Heart right ventricle (tissue), 16 donors: ENCODE measurements at regions not wholly inside any gene's neighbourhood (a gene's known extent, or its start where the extent isn't known, plus 50 kb on each side); places are given as distances from the start of the nearest gene placed in this dataset.

Source experiments
- ATAC-seq, 8 donors: fragments of 200-7000 bp; cut with Tn5 transposase; one replicate each; pipeline ENCODE4 v1.9.1; 2020; ENCODE audit warnings: mild to moderate bottlenecking in 8 of 8, moderate library complexity in 8 of 8, moderate number of reproducible peaks in 1 of 8
- DNase-seq, 2 donors: peaks; one replicate each; pipeline ENCODE4 v3.0.0-alpha.2; 2020
- H3K27ac ChIP-seq, 10 donors: fragments of 200-600 bp; sonication (generic) in 2 of 10; one replicate each; pipeline versions ENCODE4 v1.5.0 to v1.8.0; 2020 to 2022; ENCODE audit warnings: mild to moderate bottlenecking in 3 of 10
- H3K27me3 ChIP-seq, 7 donors: fragments of 200-600 bp; one replicate each; pipeline ENCODE4 v1.8.0; 2021 to 2022; ENCODE audit warnings: mild to moderate bottlenecking in 2 of 7
- H3K36me3 ChIP-seq, 9 donors: fragments of 200-600 bp; sonication (generic) in 1 of 9; one replicate each; pipeline versions ENCODE4 v1.5.0 to v1.8.0; 2020 to 2022; ENCODE audit warnings: mild to moderate bottlenecking in 2 of 9
- H3K4me1 ChIP-seq, 9 donors: fragments of 200-600 bp; sonication (generic) in 1 of 9; one replicate each; pipeline versions ENCODE4 v1.5.0 to v1.8.0; 2020 to 2022; ENCODE audit warnings: mild to moderate bottlenecking in 4 of 9
- H3K4me3 ChIP-seq, 10 donors: fragments of 200-600 bp; sonication (generic) in 2 of 10; one replicate each; pipeline versions ENCODE4 v1.5.0 to v1.8.0; 2020 to 2022; ENCODE audit warnings: mild to moderate bottlenecking in 7 of 10, moderate library complexity in 2 of 10
- H3K9me3 ChIP-seq, 11 donors: fragments of 200-600 bp in 10 of 11; sonication (generic) in 2 of 11; one replicate each; pipeline versions ENCODE4 v1.5.0 to v1.8.0; 2013 to 2022; ENCODE audit warnings: mild to moderate bottlenecking in 2 of 11, control low read depth in 1 of 11, moderate library complexity in 1 of 11
- WGBS, 2 donors: extraction: QIAGEN DNeasy Blood & Tissue Kit; methylation state at CpG; one replicate each; pipeline ENCODE4 v1.1.7; 2013; ENCODE audit warnings: inconsistent platforms in 1 of 2; 5-methylcytosine and 5-hydroxymethylcytosine counted together
- intact Hi-C, 10 donors: fragments of 100-400 bp; cut with DNase I; formaldehyde crosslinking; loops; one replicate each; pipeline versions ENCODE4 v1.11.1 to v1.14.2; 2022
- TF ChIP-seq, protein P1 (sequence below), 9 donors: fragments of 200-600 bp; sonication (generic) in 2 of 9; IDR thresholded peaks; one replicate each; pipeline versions ENCODE4 v1.5.0 to v1.8.0; 2021 to 2022; ENCODE audit warnings: antibody characterized with exemption in 9 of 9, mild to moderate bottlenecking in 5 of 9, moderate library complexity in 1 of 9
- donor health status: Arrhythmogenic right ventricular cardiomyopathy.
- donor health status: ischemic (EF 13 %, LVEDD 7.1; RV severe dilation, severe dysfunction).
- donor health status: healthy with polysubstance abuse.
- donor health status: DM: no; HTN: yes; CAD: no.
- donor health status: DM: no; HTN: no; CAD: no.
- donor health status: ischemic (EF 25% LVEDD 6.9; RV normal size, moderate dysfunction).
- donor health status: ischemic (EF 25% LVEDD 5.7; RV mildly dilated, moderate dysfunction).
- donor health status: healthy.
- donor health status: DM: yes; HTN: yes; CAD: no.
- donor health status: Ischemic cardiomyopathy.
- donor health status: ischemic (EF 35%, LVEDD 5.7; RV mildly dilated, moderate dysfunction).
- donor health status: nonischemic (EF 11% LVEDD 7.7; RV severe dilation, severe dysfunction).
- donor health status: DM: yes; HTN: yes; CAD: no.
- donor health status: PGD.
- donor health status: ischemic (EF 29% LVEDD 5.4; RV normal size, mild dysfunction).
- donor health status: nonischemic (EF 23%, LVEDD 6.1; RV moderate dilation, normal function).

DNA sequence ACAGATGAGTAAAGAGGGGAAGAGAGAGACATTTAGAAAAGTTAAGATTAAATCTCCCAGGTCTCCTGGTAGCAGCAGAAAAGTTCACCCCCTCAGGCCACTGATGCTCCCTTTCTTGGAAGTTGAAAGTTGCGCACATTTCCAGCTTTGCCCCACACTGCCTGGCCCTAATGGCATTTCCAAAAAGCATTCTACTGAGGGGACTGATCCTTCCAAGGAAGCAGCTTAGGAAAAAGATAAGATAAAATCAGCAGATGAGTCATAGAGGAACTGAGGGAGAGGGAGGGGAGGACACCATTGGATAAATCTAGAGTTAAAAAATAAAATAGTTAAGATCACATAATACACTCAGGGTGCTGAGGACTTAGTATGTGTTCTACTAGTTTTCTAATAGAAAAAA is 67.6 kb upstream of the SLC12A2 start:
- peaks cover 0 to 5% (median 0%) of the 10 kb centered on the region in 9 donors for H3K36me3 ChIP-seq
- ATAC-seq = peak in 1 of 8 donors; percentile 50
- DNase-seq = no peak
- intact Hi-C loops = loop anchor here in 1 of 10 donors (5.0 kb wide), 1 partner anchor 139 kb away; no protein-coding TSS in a partner anchor
- H3K4me3 ChIP-seq = no peak overlapping the region
- H3K4me1 ChIP-seq = peaks cover 0 to 42% (median 4%) of the 10 kb centered on the region in 9 donors
- no peaks in the 10 kb centered on the region for H3K27me3 ChIP-seq
- no peak overlapping the region for H3K27ac ChIP-seq
- TF ChIP-seq, protein P1, sequence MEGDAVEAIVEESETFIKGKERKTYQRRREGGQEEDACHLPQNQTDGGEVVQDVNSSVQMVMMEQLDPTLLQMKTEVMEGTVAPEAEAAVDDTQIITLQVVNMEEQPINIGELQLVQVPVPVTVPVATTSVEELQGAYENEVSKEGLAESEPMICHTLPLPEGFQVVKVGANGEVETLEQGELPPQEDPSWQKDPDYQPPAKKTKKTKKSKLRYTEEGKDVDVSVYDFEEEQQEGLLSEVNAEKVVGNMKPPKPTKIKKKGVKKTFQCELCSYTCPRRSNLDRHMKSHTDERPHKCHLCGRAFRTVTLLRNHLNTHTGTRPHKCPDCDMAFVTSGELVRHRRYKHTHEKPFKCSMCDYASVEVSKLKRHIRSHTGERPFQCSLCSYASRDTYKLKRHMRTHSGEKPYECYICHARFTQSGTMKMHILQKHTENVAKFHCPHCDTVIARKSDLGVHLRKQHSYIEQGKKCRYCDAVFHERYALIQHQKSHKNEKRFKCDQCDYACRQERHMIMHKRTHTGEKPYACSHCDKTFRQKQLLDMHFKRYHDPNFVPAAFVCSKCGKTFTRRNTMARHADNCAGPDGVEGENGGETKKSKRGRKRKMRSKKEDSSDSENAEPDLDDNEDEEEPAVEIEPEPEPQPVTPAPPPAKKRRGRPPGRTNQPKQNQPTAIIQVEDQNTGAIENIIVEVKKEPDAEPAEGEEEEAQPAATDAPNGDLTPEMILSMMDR (IDR thresholded peaks at IDR 0.05) = no peak
- 93 to 96% methylated on average over 1 of the region's 1 CpG for WGBS, 2 donors
- no peaks in the 10 kb centered on the region for H3K9me3 ChIP-seq

DNA sequence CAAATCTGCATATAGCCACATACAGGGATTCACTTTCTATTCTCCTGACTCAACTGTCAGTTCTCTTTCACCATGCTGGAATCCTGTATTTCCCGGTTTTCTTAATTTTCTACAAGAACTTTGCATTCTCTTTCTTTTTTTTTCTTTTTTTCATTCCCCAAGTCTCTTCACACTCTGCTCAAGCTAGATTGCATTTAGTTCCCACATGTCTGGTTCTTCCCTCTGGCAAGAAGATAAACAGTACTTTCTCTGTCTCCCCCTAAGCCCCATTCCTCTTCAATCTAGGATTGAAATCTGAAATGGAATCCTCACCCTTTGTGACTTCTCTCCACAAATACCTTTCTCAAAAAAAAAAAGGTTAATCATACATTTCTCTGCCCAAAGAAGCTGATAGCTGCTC is 64.2 kb upstream of the SLC12A2 start:
- H3K4me3 ChIP-seq = no peak overlapping the region
- TF ChIP-seq, protein P1 (IDR thresholded peaks at IDR 0.05) = no peak
- no peaks in the 10 kb centered on the region for H3K9me3 ChIP-seq
- WGBS, 2 donors = 92 to 94% methylated on average over 1 of the region's 1 CpG
- DNase-seq (no peak), ATAC-seq (no peak)
- no peaks in the 10 kb centered on the region for H3K27me3 ChIP-seq
- intact Hi-C loops = loop anchor here in 1 of 10 donors (5.0 kb wide), 1 partner anchor 142 kb away; no protein-coding TSS in a partner anchor
- H3K27ac ChIP-seq = no peak overlapping the region
- peaks cover 0 to 27% (median 4%) of the 10 kb centered on the region in 9 donors for H3K4me1 ChIP-seq
- H3K36me3 ChIP-seq = peaks cover 0 to 25% (median 3%) of the 10 kb centered on the region in 9 donors

DNA sequence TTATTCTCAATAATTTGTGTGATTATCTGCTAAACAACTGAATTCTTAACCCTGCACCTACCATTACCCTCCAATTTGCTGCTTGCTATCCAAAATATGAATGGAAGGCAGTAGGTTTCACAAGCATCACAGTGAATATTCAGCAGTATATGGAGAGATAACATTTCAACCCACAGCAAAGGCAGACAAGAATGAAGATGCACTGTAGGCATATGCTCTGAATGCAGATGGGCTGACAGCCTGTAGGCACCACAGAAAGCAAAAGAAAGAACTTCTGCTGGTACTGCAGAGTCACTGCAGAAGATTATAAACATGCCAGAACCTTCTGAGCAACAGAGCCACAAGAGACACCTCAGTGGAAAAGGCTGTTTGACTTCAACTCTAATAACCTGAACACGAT is 63.6 kb upstream of the SLC12A2 start:
- no peak for ATAC-seq
- H3K9me3 ChIP-seq = no peaks in the 10 kb centered on the region
- no peak overlapping the region for H3K4me3 ChIP-seq
- H3K27ac ChIP-seq = no peak overlapping the region
- no peak for DNase-seq
- intact Hi-C loops = no loop called here
- TF ChIP-seq, protein P1 (IDR thresholded peaks at IDR 0.05) = no peak
- no peaks in the 10 kb centered on the region for H3K27me3 ChIP-seq
- peaks cover 0 to 21% (median 0%) of the 10 kb centered on the region in 9 donors for H3K4me1 ChIP-seq
- H3K36me3 ChIP-seq = peaks cover 0 to 25% (median 3%) of the 10 kb centered on the region in 9 donors
- WGBS, 2 donors = 89 to 95% methylated on average over 1 of the region's 1 CpG

DNA sequence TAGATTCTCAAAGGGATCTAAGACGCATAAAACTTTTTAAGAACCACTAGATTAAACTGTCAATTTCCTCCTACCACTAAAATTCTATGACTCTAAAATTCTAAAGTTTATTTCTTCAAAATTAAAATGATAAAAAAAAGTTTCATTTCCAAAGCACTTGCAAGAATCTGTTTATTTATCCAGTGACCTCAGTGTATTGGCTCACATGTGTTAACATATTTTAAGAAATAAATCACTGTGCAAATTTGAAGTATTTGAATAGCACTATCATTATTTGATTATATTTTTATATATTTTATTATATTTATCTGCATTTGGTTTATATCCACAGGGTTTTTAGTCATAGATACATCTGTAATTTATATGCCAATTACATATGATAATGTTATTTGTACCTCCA is 62.2 kb upstream of the SLC12A2 start:
- no peak for DNase-seq
- Histone ChIP-seq H3K4me1 (peaks cover 0 to 15% (median 0%) of the 10 kb centered on the region in 9 donors), H3K4me3 (no peak overlapping the region), H3K27ac (no peak overlapping the region), H3K27me3 (no peaks in the 10 kb centered on the region), H3K9me3 (no peaks in the 10 kb centered on the region), H3K36me3 (peaks cover 0 to 25% (median 3%) of the 10 kb centered on the region in 9 donors)
- ATAC-seq = no peak
- intact Hi-C loops = no loop called here
- WGBS, 2 donors = 85 to 86% methylated on average over 1 of the region's 1 CpG
- TF ChIP-seq, protein P1 (IDR thresholded peaks at IDR 0.05) = no peak
